Ureter (tissue), 1 donor: ENCODE measurements at regions not wholly inside any gene's neighbourhood (a gene's known extent, or its start where the extent isn't known, plus 50 kb on each side); places are given as distances from the start of the nearest gene placed in this dataset.
"Not testable (repeated sequence)": the region's sequence is repeated elsewhere in the genome, so short reads cannot be mapped to it uniquely, and the experiment has no call there.

Source experiments
- DNase-seq: peaks from one replicate; pipeline ENCODE4 v3.0.0-alpha.2; 2020; ENCODE audit warnings: low spot score
- donor health status: DM: yes; HTN: yes; CAD: no.

DNA sequence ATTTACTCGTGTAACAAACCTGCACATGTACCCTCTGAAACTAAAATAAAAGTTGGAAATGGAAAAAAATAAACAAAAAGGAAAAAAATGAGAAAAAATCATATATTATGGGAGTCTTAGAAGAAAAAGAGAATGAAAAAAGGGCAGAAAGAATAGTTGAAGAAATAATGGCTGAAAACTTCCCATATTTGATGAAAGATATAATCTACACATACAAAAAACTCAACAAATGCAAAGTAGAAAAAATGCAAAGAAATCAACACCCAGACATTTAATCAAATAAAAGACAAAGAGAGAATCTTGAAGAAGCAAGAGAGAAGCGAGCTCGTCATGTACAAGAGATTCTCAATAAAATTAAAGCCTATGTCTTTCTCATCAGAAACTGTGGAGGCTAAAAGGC lies 73.8 kb downstream of the SLC25A46 start:
- no peak for DNase-seq

DNA sequence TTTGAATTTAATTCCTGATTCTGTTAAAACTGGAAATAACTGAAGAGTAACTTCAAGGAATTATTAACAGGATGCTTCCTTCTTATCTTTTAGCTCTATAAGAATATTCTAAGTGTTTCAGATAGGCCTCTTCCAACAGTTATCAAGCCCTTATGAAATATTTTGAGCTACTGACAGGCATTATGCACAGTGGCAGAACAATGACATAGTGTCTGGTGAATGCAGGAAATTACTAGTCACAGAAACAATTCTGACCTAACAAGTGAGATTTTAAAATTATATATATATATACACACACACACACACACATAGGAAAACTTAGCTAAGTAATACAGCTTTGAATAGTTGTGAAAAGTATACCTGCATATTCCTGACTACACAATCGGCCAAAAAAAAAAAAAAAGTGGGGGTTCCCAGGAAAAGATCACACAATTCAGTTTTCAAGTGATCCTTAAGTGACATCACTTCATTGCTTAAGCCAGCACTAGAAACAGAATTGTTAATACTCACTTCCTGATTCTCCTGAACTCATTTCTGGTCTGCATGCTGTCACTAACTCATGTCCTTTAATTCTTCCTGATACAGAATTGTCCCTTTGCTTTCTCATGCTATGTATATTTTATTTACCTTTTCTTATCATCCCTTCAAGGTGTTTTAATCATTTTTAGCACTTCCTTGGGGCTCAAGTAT lies 77.3 kb downstream of the SLC25A46 start:
- no peak for DNase-seq

DNA sequence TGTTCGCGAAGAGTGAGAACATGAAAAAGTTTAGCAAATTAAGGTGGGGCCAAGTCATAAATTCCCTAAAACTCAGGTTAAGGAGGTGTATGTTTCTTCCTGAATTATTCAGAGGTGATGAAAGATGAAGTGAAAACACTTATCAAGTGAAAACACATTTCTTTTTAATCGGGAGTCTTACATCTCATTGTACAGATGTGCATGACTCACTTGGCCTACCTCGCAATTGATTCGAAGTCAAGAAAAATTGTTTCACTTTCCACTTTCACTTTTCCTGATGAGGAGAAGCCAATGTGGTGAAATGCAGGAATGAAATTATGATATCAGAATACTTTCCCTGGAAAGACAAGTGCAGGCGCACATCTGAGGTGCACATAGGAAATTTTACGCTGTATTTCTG lies 78.7 kb downstream of the SLC25A46 start:
- DNase-seq = no peak

DNA sequence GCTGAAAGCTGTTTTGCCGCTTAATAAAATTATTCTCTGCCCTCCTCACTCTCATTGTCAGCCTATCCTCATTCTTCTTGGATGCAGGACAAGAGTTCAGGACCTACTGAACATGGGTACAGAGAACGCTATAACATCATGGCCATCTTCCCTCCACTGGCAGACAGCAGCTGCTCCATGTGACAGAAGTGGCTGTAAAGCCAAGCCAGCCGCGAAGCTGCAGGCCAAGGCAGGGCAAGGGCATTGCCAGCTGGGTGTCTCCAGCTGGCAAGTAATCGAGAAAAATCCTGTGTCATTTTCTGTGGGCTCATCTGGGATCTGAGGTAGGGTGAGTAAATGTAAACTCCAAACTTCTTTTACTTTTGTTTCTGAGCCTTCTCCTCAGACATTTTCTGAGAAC lies 84.8 kb downstream of the SLC25A46 start:
- no peak for DNase-seq

DNA sequence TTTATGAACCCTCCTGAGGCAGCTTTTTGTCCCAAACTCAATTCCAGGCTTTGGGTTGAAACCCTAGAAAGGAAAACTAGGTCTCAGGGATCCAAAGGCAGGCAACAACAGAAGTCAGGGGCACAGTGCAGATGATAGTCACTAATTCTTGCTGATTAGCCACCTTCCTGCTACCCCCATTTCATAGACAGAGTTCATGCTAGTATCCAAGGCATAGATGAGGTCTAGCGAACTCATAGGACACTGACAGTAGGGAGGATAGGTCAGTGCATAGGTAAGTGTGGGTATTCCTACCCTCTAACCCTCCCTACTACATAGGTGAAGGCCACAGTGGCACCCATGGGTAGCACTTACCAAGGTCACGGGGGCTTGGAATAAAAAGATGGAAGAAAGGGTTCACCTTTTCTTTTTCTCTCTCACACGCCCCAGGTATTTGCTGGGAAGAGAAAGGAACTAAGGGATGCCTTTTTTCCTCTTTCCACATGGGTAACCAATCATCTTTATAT lies 86.2 kb downstream of the SLC25A46 start:
- no peak for DNase-seq

DNA sequence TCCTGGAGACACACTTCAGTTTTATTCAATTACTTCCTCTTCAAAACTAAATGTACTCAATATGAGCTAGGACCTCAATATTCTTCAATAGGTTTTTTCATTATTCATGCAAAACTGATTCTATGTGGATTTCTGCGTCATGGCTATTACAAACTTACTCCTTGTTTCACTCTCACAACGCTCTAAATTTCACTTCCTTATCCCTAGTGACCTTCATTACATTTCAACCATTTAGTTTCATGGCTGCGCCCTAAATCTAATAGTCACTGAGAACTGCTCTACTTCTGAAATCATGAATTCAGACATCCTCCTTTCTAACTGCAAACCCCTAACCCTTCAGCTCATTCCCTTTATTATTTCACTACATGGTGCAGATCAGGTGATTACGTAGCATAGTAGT lies 93.9 kb downstream of the SLC25A46 start:
- DNase-seq = no peak

DNA sequence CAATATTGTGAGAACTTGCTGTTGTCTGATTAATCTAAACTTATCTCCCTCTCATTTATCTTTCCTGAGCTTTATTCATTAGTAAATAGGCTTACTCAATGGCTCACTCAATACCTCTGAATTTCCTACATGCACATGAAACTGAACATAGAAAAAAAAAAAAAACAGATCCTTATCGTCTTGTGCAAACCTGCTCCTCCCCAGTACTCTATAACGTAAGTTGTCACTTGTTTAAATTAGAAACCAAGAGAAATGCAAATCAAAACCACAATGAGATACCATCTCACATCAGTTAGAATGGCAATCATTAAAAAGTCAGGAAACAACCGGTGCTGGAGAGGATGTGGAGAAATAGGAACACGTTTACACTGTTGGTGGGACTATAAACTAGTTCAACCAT lies 96.1 kb downstream of the SLC25A46 start:
- not testable (repeated sequence) for DNase-seq

DNA sequence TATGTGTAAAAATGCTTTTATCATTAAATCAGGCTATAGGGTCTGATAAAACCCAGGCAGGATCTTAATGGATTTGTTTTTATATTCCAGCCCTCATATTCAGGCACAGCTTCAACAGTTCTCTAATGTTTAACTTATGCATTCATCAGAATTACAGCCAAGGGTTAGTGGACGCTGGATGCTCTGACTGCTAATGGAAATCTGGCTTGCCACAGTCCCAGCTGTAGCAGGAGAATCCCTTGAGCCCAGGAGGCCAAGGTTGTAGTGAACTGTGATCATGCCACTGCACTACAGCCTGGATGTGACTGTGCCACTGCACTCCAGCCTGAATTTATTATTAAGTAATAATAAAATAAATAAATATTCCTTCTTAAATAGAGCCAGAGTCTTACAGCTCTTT lies 98.0 kb downstream of the SLC25A46 start:
- no peak for DNase-seq

DNA sequence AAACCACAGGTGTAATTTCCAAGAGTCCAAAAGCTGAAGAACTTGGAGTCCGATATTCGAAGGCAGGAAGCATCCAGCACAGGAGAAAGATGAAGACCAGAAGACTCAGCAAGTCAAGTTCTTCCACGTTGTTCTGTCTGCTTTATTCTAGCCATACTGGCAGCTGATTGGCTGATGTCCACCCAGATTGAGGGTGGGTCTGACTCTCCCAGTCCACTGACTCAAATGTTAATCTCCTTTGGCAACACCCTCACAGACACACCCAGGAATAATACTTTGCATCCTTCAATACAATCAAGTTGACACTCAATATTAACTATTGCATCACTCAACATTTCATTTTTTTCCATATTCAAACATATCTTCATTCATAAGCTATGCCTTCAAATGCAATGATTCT lies 99.5 kb downstream of the SLC25A46 start:
- DNase-seq = not testable (repeated sequence)

DNA sequence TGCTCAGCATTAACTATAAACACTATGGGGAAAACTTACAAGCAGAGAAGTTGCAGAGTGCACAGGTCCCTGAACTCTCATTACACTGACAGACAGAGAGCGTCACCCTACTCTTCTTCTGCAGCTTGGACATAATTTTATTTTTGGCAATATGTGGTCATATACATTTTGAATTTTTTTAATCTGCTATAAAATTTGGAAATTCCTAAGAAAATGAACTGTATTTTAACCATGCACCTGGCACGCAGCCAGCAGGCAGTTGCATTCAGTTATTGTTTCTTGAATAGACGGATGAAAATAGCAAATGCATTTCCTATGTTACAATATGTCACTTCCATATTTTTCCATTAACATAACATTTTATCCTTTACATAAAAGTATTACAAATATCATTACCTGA lies 100.2 kb downstream of the SLC25A46 start:
- no peak for DNase-seq

DNA sequence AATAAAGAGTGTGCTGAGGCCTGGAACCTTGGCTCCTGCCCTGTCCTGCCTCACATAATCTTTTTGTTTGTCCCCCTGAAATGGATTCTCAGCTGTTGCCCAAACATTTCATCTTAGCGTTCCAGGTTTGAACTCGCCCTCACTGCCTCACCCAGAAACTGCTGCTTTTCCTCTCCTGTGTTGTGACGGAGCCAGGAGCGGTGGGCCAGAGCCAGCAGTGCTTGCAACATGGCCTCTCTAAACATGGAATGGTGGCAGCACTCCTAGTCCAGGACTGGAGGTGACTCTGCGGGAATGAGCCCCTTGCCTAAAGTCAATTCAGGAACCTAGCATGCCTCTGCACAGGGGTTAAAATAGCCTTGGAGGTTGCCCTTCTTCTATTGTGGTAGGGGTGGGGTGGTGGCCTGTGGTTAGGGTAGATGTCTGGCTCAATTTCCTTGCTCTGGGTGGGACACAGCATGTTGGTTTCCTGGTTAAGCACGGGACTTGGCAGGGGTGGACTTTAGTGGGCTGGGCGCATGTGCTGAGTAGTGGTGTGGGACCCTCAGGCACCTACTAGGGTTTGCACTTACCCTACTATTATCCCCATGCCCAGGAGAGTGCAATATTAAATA lies 101.6 kb downstream of the SLC25A46 start:
- no peak for DNase-seq

DNA sequence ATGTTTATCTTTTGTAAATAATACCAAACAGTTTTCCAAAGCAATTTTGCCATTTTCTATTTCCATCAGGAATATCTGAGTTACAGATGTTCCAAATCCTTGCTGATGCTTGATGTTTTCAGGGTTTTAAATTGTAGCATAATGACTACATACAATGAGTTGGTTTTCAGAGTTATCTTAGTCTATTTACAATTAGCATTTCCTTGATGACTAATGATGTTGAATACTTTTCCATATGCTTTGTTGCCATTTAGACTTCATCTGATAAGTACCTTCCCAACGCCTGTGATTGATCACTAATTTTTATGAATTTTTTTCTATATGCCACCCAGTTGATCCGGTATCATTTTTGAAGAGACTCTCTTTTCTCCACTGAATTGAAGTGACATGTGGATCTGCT lies 102.3 kb downstream of the SLC25A46 start:
- no peak for DNase-seq

DNA sequence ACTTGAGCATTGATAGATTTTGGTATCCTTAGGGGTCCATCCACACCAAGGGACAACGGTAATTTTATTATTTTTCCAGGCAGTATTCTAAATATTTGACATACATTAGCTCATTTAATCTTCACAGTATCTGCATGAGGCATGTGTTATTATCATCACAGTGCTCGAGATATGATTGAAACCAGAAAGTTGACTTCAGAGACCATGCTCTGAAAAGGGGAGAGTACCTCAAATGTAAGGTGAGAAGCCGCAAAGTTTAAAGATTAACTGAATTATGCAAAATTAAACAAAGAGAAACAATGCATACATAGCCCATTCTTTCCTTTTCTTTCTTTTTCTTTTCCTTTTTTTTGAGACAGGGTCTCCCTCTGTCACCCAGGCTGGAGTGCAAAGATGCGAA lies 104.1 kb downstream of the SLC25A46 start:
- DNase-seq = no peak

DNA sequence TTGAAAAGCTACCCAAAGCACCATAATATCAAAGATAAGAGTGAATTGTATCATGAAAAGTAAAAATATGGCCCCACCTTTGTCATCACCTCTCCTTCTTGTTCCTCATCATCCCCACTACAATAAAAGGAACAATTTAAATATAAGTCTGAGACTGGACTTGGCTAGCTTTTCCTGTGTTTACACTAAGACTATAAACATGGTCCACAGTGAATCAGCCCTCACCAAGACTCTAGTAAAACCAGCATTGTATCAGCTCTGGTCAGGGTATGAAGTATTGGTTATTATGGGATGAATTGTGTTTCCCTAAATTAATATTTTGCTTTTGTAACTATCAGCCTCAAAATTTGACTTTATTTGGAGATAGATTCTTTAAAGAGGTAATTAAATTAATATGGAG lies 105.4 kb downstream of the SLC25A46 start:
- no peak for DNase-seq

DNA sequence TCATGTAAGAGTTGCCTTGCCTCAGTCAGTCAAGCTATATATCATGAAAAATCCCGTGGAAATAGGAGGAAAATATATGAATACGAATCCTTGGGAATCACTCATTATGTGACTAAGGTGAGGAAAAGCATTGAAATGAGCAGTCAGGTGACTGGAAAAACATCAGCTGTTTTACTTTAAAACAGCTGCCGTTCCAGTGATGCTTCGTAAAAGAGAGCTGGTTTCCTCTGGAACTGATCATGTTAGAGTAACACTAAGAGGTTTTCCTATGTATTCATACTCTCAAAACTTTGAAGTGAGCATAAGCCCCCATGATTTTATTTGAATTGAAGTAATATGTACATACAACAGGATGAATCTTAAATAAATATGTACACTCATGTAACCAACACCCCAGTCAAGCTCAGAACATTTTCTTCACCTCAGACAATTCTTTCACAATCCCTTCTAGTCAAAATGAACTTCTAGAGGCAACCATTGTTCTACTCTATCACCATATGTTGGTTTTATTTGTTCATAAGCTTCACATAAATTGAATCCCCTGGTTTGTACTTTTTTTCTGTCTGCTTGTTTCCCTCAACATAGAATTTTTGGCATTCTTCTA lies 107.7 kb downstream of the SLC25A46 start:
- no peak for DNase-seq

DNA sequence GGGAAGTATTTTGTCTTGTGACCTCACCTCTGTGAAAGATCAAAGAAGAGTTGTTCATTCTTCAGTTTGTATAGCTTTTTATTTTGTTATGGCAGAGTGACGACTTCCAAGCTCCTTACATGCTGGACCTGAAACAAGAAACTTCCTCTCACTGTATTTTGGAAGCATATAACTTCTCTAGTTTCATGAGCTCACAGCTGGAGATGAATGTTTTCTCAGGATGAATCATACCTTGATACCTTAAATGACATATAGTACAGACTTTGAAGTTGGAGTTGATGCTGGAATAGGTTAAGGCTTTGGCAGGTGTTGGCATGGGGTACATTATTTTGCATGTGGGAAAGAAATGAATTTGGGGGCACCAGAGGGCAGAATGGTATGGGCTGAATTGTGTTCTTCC lies 112.5 kb downstream of the SLC25A46 start:
- no peak for DNase-seq

DNA sequence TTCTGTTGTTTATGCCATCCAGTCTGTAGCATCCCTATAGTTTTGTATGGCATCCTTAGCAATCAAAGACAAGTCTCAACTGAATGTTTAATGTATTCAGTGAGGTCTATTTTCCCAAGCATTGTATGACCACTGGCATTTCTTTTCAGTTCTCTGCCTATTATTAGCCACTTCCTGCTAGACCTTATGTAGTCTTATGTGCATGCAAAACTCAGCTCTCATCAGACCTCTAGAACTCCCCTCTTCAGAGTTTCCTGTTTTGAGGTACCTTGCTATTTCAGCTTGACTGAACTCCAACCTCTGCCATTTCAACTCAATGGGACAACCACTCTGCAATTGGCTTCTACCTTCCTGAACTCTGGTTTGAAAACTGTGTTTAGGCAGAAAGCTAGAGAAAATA lies 113.2 kb downstream of the SLC25A46 start:
- DNase-seq = no peak

DNA sequence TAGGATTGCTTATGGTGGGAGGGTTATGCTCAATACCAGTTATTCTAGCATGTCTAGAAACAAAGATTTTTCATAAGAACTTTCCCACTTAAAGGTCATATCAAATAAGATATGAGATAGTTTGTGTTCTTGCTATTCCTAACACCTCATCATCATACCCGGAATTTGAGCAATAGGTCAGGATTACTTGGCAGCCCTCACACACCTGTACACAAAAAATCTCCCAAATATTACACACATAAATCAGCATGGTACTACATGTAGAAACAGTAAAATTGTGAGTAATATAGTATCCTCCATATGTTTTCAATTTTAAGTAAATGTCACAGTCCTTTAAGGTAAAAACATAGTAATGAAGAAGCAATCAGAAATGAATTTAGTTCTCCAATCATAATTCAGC lies 113.7 kb downstream of the SLC25A46 start:
- no peak for DNase-seq

DNA sequence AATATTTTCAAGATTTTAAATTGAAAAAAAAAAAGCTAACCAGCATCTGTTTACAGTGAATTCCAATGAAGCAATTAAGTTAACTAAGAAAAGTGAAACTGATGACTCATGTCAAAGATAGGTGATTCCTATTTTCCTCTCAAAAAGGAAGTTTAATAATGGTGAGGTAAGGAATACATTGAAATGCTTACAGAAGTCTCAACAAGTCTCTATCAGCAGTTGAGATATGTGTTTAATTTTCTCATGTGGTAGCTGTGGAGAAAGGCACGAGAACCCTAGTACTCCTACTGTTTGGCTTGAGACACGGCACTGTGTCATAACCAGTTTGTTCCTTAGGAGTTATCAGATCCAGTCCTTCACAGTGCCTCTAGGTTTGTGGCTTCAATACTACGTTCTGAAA lies 114.5 kb downstream of the SLC25A46 start:
- DNase-seq = no peak

DNA sequence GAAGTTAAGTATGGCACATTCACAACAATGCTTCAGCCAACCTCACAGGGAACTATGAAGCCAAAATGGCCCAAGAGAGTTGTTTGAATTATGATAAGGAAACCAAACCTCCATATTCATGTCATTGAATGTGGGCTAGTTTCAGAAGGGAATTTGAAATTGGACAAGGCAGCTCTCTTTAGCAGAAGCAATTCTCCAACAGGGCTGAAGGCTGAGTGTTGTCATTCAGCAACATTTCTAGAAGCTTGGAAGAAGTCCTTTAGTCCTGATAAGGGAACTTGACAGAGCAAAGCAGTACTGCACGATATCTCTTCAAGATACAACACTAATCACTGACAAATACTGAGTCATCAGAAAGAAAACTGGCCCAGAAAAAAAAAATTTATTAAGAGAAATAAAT lies 115.4 kb downstream of the SLC25A46 start:
- no peak for DNase-seq

DNA sequence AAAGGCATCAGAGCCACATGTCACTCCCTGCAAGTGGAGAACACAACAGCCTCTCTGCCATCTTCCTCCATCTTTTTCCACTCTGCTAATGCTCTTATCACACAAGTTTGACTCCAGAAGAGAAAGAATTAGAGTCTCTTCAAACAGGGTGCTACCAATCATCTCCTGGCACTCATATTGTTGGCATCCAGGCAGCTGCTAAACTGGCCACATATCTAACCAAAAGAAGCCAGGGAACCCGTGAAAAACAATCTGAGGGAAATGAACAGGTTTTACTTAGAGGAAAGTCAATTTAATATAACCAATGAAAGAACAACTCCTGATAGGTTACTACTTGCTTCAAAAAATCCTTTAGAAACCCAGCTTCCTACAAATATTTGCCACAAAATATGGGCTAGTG lies 117.2 kb downstream of the SLC25A46 start:
- no peak for DNase-seq

DNA sequence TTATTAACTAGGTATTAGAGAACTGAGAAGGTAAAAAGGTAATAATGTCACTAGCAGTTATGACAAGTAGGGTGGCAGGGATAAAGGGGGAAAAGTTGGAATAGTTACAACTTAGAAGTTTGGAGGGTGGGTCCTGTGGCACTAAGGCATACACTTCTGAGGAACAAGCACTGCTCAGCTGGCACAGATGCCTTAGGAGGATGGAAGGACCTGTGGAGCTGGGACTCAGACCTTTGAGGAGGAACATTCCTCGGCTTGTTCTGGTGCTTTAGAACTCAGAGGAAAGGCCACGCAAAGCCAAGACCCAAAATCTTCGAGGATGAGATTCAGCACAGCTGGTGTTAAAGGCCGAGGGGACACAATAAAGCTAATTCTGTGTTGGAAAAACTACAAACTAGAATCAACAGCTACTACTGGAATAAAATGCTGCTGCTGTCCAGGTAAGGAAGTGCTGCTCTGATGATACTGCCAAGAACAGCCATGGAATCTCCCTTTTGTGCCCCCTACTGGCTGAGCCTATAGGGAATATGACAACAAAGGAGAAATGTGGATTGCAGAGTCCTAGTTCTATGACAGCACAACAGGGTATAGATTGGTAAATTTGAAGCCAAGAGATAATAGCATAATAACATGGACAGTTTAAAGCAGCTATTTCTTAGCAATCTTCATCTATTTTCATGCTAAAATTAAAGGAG lies 126.7 kb downstream of the SLC25A46 start:
- no peak for DNase-seq

DNA sequence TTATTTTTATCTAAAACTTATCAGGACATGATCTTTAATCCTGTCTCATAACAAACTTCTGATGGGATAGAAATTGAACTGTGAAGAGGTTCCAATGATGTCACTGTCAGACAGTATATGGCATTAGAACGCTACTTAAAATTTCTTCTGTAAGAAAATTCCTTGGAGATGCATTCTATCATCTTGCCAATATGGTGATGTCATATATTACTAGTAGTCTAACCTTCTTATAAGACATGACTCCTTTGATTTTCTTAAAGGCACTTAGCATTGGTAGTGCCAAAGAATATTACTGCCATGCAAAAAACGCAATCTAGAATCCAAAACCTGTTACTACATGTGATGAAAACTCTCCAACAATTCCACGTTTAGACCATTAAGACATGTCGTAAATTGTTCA lies 131.1 kb downstream of the SLC25A46 start:
- no peak for DNase-seq
